K562 (cell line): ENCODE measurements at regions not wholly inside any gene's neighbourhood (a gene's known extent, or its start where the extent isn't known, plus 50 kb on each side); places are given as distances from the start of the nearest gene placed in this dataset.

ENCODE experiments used
- ATAC-seq: fragments of 200-7000 bp; cut with Tn5 transposase; 3 replicates; pipeline ENCODE4 v1.9.1; 2020; ENCODE audit warnings: moderate library complexity
- BruUV-seq: library from RNA; stranded (reverse); fragments of 400-500 nt; replicated peaks from 2 replicates; lab custom pipeline; 2021; lab: Mats Ljungman, UMichigan
- CTCF ChIA-PET: fragments of 300-600 bp; formaldehyde crosslinking; extraction: SDS; loops from one replicate; lab custom pipeline; 2021; ENCODE audit warnings: low intra/inter-chr PET ratio; lab: Yijun Ruan, JAX
- POLR2A ChIA-PET: fragments of 300-600, 350-650 bp; sonication (Branson Sonifier 250); formaldehyde crosslinking; extraction: SDS; loops from one replicate; lab custom pipeline; 2021; ENCODE audit warnings: antibody characterized with exemption, inconsistent platforms; lab: Yijun Ruan, JAX
- DNase-seq, 4 experiments: peaks; one replicate each; pipeline versions ENCODE4 v3.0.0 to v3.0.0-alpha.2; 2011 to 2018; ENCODE audit warnings: low spot score in 3 of 4, mixed read lengths in 3 of 4; ENCODE audit errors: extremely low read depth in 1 of 4
- FAIRE-seq: peaks from 2 replicates; lab custom pipeline; 2011; peaks lifted over from hg19 to GRCh38; lab: Jason Lieb, UNC
- H2AFZ ChIP-seq: 2 replicates; pipeline ENCODE4 v1.6.0; 2011; ENCODE audit warnings: low read depth, low read length, control low read depth, inconsistent platforms
- H3K27ac ChIP-seq: fragments of 200-600 bp; 3 replicates; pipeline ENCODE4 v1.8.0; 2011; ENCODE audit warnings: low read depth, mild to moderate bottlenecking, control low read depth, inconsistent platforms, low read length, moderate library complexity, mixed read lengths; ENCODE audit errors: extremely low read depth
- H3K27me3 ChIP-seq, 2 experiments: fragments of 300-600 bp in 1 of 2; 2 replicates in 1 of 2; 3 replicates in 1 of 2; pipeline versions ENCODE4 v1.6.0 to v1.8.0; 2011; ENCODE audit warnings: inconsistent platforms in 2 of 2, low read length in 2 of 2, mild to moderate bottlenecking in 1 of 2, mixed read lengths in 1 of 2, moderate library complexity in 1 of 2; ENCODE audit not compliant: control insufficient read depth in 2 of 2, insufficient read depth in 2 of 2
- H3K36me3 ChIP-seq: fragments of 300-600 bp; 3 replicates; pipeline ENCODE4 v1.8.0; 2011; ENCODE audit warnings: mild to moderate bottlenecking, low read length, inconsistent platforms; ENCODE audit not compliant: control insufficient read depth, insufficient read depth
- H3K4me1 ChIP-seq, 2 experiments: fragments of 200-600 bp in 1 of 2; replicated peaks in 1 of 2; 2 replicates in 1 of 2; 3 replicates in 1 of 2; pipeline versions ENCODE4 v1.5.1 to v1.8.0; 2011; ENCODE audit warnings: inconsistent platforms in 2 of 2, low read length in 2 of 2, mild to moderate bottlenecking in 1 of 2, mixed read lengths in 1 of 2, moderate library complexity in 1 of 2; ENCODE audit not compliant: control insufficient read depth in 2 of 2, insufficient read depth in 2 of 2
- H3K4me2 ChIP-seq: 2 replicates; pipeline ENCODE4 v1.6.1; 2011; ENCODE audit warnings: low read length, control low read depth, inconsistent platforms, mixed read lengths; ENCODE audit not compliant: insufficient read depth
- H3K4me3 ChIP-seq: fragments of 200-600 bp; sonication (generic), shearing (Covaris generic); 2 replicates; pipeline ENCODE4 v1.5.1; 2016; ENCODE audit warnings: control low read depth, inconsistent platforms
- H3K79me2 ChIP-seq: fragments of 200-600 bp; 3 replicates; pipeline ENCODE4 v1.8.0; 2011; ENCODE audit warnings: low read length, inconsistent platforms; ENCODE audit not compliant: control insufficient read depth, insufficient read depth
- H3K9ac ChIP-seq, 2 experiments: 2 replicates each; pipeline versions ENCODE4 v1.6.0 to v1.6.1; 2011; ENCODE audit warnings: low read depth in 2 of 2, low read length in 2 of 2, control low read depth in 1 of 2, inconsistent platforms in 1 of 2, mild to moderate bottlenecking in 1 of 2, mixed read lengths in 1 of 2; ENCODE audit not compliant: insufficient read depth in 1 of 2
- H3K9me1 ChIP-seq: one replicate; pipeline ENCODE4 v1.6.0; 2011; ENCODE audit warnings: inconsistent platforms, mild to moderate bottlenecking, low read length, moderate library complexity; ENCODE audit not compliant: control insufficient read depth, insufficient read depth
- H3K9me3 ChIP-seq: replicated peaks from 2 replicates; pipeline ENCODE4 v1.5.1; 2011; ENCODE audit warnings: low read depth, low read length, inconsistent platforms; ENCODE audit not compliant: control insufficient read depth, insufficient read depth
- H4K20me1 ChIP-seq: replicated peaks from 2 replicates; pipeline ENCODE4 v1.6.1; 2011; ENCODE audit warnings: low read length, inconsistent platforms, mixed read lengths; ENCODE audit not compliant: control insufficient read depth, insufficient read depth
- BRF1 ChIP-seq: IDR thresholded peaks from 3 replicates; pipeline ENCODE4 v1.6.1; 2011; ENCODE audit warnings: borderline replicate concordance, mild to moderate bottlenecking; ENCODE audit not compliant: insufficient read length; ENCODE audit errors: extremely low read depth
- C11orf30 ChIP-seq: fragments of 450-650 bp; IDR thresholded peaks from 2 replicates; pipeline ENCODE4 v1.6.1; 2016; ENCODE audit warnings: low read depth, mild to moderate bottlenecking
- FOXP1 ChIP-seq: sonication (generic); formaldehyde crosslinking; IDR thresholded peaks from 2 replicates; pipeline ENCODE4 v1.8.0; 2022; ENCODE audit warnings: mild to moderate bottlenecking, missing genetic modification reagents
- GTF2B ChIP-seq: IDR thresholded peaks from 2 replicates; pipeline ENCODE4 v1.6.1; 2011; ENCODE audit not compliant: insufficient read length; ENCODE audit errors: extremely low read depth
- JUND ChIP-seq, 2 experiments: IDR thresholded peaks; 2 replicates in 1 of 2; 3 replicates in 1 of 2; pipeline ENCODE4 v1.6.1; 2011; ENCODE audit warnings: borderline replicate concordance in 2 of 2, low read depth in 2 of 2, low read length in 2 of 2, improper control_type of control experiment in 1 of 2, missing biosample characterization in 1 of 2, missing genetic modification characterization in 1 of 2, missing genetic modification reagents in 1 of 2
- NCOA1 ChIP-seq: fragments of 450-650 bp; IDR thresholded peaks from 2 replicates; pipeline ENCODE4 v1.6.1; 2016; ENCODE audit warnings: low read depth
- NFRKB ChIP-seq: fragments of 450-650 bp; IDR thresholded peaks from 2 replicates; pipeline ENCODE4 v1.6.1; 2016; ENCODE audit warnings: low read depth
- TEAD1 ChIP-seq, 2 experiments: fragments of 450-650 bp in 1 of 2; sonication (generic) in 1 of 2; formaldehyde crosslinking; IDR thresholded peaks; 2 replicates each; pipeline versions ENCODE4 v1.4.0 to v1.8.0; 2020 to 2022; ENCODE audit warnings: mild to moderate bottlenecking in 2 of 2, missing genetic modification reagents in 1 of 2
- ZBTB12 ChIP-seq: fragments of 250-450 bp; sonication (Bioruptor Pico); IDR thresholded peaks from 2 replicates; pipeline ENCODE4 v1.4.0; 2020
- ZNF79 ChIP-seq: fragments of 250-450 bp; sonication (Bioruptor Pico); IDR thresholded peaks from 2 replicates; pipeline ENCODE4 v1.4.0; 2020; ENCODE audit warnings: low read depth, mild to moderate bottlenecking, moderate library complexity
- WGBS: fragments of 100-300 bp; shearing (Covaris generic); methylation state at CpG from one replicate; pipeline ENCODE4 v1.1.6; 2016; ENCODE audit warnings: low coverage, mixed read lengths; ENCODE audit not compliant: insufficient coverage; ENCODE audit errors: missing lambda C conversion rate; 5-methylcytosine and 5-hydroxymethylcytosine counted together
- in situ Hi-C: fragments of 300-500 bp; cut with MboI; formaldehyde crosslinking; loops from 4 replicates; pipeline ENCODE4 v1.15.0; 2018; ENCODE audit warnings: inconsistent platforms, mixed read lengths
- intact Hi-C: fragments of 100-400 bp; cut with micrococcal nuclease; formaldehyde crosslinking; loops from 2 replicates; pipeline ENCODE4 v1.14.2; 2022

DNA sequence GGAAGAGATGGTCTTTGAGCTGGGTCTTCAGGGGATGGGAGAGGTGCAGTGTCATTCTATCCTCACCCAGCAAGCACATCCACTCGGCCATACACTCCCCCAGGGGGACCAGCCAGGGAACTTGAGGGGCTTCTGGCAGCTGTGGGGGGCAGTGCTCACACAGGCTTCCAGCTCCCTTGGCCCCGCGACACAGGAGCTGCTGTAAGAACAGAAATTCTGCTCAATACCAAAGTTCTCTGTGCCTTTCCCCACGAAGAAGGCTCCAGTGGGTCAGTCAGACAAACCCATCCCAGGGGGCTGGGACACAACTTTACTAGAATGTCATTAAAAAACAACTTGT lies 289.1 kb upstream of the RTL1 start:
- ChIA-PET POLR2A (no interaction called here), CTCF (no interaction called here)
- H3K36me3 ChIP-seq, result no peaks in the 10 kb centered on the region
- no peaks in the 10 kb centered on the region for H4K20me1 ChIP-seq
- intact Hi-C loops (no loop called here), in situ Hi-C loops (no loop called here)
- H3K27ac ChIP-seq, result no peak overlapping the region
- FAIRE-seq (no peak), ATAC-seq (no peak), DNase-seq (no peak)
- H3K4me2 ChIP-seq, result no peak overlapping the region
- no peak overlapping the region for H3K4me3 ChIP-seq
- no peak overlapping the region for H3K9ac ChIP-seq
- WGBS, result 0% methylated on average over 4 of the region's 4 CpGs
- no TSS peak for BruUV-seq
- H3K9me3 ChIP-seq, result no peaks in the 10 kb centered on the region
- no peaks in the 10 kb centered on the region for H3K9me1 ChIP-seq
- no peak overlapping the region for H2AFZ ChIP-seq
- peaks cover 3 to 52% of the 10 kb centered on the region in 2 experiments; a peak in 3 of 5 replicates for H3K27me3 ChIP-seq
- peaks cover 0 to 4% of the 10 kb centered on the region in 2 experiments; a peak in 3 of 5 replicates for H3K4me1 ChIP-seq
- TF ChIP-seq GTF2B (no peak), NFRKB (no peak), NCOA1 (no peak), FOXP1 (no peak), TEAD1 (CRISPR knock-in tag; IDR thresholded peaks at IDR 0.05) (no peak), BRF1 (no peak), ZNF79 (CRISPR knock-in tag) (no peak), ZBTB12 (CRISPR knock-in tag) (no peak), JUND (IDR thresholded peaks at IDR 0.05; ENCODE audit: borderline replicate concordance, low read depth, low read length) (no peak), JUND (tag; IDR thresholded peaks at IDR 0.05; ENCODE audit: borderline replicate concordance, low read depth, low read length) (no peak), C11orf30 (no peak)
- no peaks in the 10 kb centered on the region for H3K79me2 ChIP-seq
